Amygdala (tissue), 56 donors: ENCODE measurements at regions not wholly inside any gene's neighbourhood (a gene's known extent, or its start where the extent isn't known, plus 50 kb on each side); places are given as distances from the start of the nearest gene placed in this dataset.
"Not testable (repeated sequence)": the region's sequence is repeated elsewhere in the genome, so short reads cannot be mapped to it uniquely, and the experiment has no call there.

Source experiments
- DNase-seq, 56 donors: peaks; one replicate each; lab custom pipeline; 2025; lab: John Stamatoyannopoulos, UW

DNA sequence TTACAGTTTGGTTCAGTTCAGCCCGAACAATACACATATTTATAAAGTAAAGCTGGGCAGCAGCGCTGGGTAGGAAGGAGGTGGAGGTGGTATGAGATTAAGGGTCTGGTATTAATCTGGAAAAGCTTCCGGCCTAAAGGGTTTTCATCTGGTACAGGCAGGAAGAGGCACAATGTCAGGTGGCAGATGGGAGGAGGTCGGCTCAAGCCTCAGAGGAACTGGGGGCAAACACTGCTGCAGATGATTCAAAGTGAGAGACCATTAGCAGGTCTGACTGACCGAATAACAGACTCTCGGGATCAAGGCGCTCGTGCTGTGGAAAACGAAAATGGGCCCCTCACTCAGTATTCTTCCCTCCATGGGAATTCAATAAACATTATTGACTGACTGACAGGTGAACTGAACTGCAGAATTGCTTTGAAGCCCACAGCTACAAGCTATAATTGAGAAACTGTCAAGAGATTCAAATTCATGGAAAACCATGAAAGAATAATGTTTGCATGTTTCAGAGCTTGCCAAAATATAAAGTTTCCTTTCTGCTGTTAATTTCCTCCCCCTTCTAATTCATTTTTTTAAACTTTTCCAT, 75.3 kb downstream of the TMEM167A start:
- DNase-seq, result no peak

DNA sequence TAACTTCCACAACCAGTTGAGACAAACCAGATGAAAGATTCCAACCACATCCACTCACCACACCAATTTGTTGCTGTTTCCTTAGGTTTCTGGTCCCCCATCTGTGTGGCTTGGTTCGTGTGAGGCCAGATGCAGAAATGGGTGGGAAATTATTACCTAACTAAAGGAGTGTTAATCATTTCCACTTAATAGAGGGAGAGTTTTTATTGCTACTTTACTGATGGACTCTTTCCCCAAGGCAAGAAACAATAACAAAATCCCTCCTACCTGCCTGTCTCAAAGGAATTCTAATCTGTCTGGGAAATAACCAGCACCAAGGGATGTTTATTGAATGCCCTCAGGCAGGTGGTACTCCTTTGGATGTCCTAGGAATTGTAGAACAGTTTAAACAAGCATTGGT, 76.3 kb downstream of the TMEM167A start:
- no peak for DNase-seq

DNA sequence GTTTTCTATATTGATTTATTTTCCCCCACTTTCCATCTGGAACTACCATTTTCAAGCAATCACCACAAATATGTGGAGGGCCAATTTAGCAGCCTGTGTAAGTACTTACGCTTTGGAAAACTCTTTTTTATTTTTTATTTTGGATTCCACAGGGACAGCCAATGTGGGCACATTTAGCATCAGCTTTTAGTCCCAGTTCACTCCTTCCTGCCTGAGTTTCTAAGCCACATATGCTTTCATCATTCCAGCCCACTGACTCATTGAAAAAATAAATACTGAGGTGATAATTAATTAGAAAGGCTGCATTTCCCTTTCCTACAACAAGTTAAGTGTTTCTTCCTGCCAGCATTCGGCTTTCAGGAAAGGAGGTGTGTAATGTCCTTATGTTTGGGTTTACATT, 76.8 kb downstream of the TMEM167A start:
- DNase-seq, result no peak

DNA sequence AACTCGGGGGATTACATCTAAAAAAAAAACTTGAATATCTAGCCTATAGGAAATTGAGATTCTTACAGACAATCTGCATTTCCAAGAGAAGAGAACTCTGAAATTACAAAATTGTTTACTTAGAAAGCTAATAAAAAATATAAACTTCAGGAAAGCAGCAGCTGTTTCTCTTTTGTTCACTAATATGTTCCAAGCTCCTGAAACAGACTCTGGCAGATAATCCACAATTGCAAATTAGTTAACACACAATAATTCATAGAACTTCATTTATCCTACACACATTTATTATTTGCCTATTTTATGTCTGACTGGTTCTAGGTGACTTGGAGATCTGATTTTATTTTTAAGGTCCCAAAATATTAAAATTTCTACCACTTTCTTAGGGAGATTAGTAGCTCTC, 83.8 kb downstream of the TMEM167A start:
- no peak for DNase-seq

DNA sequence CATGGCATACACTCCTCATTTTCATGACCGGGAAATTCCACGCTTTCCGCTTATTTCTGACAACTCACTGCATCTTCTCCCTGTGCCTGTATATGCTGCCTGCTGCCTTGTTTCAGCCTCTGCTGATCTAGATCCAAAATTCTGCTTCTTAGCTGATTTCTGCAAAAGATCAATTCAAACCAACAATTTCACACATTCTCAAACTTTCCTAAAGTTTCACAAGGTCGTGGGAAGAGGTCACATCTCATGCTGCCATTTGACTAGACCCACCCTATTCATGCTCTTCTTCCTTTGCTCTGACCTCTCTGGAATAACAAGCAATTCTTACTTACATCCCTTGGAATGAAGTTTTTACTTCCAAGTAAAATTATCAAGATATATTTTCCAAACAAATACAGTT, 84.5 kb downstream of the TMEM167A start:
- DNase-seq, result no peak

- DNase-seq, result no peak
Observed at GRCh38 chr5:82991678-82992323, 85.4 kb downstream of the TMEM167A start.

DNA sequence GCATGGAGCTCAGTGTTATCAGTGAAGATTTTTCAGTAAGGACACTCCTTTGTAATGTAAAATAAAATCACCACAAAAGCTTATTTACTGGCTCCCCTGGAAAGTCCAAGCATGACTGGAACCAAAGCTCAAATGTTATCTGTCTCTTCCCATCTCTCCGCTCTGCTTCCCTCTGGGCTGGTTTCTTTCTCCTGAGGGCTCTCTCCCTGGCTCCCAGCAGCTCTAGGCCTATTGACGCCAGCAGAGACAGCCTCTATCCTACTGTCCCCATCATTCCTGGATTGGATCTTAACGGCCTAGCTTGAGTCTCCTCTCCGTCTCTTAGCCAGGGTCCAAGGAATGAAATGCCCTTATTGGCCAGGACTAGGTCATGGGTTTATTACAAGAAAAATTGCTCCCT, 86.1 kb downstream of the TMEM167A start:
- DNase-seq, result no peak

DNA sequence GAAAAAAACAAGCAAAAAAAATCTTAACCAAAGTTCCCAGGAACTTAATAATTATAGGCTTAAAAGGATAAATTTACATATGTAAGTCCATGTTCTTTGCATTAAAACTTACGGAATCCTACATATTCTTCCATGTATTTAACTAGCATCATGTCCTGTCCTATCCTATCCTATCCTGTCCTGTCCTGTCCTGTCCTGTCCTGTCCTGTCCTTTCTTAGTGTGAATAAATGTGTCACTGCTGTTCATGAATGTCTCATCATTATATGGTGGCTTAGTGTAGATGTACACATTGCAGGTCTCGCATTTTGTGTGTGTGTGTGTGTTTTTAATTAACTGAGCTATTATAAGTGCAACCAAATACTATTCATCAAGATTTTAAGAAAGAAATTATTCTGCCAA, 90.0 kb downstream of the TMEM167A start:
- no peak for DNase-seq

DNA sequence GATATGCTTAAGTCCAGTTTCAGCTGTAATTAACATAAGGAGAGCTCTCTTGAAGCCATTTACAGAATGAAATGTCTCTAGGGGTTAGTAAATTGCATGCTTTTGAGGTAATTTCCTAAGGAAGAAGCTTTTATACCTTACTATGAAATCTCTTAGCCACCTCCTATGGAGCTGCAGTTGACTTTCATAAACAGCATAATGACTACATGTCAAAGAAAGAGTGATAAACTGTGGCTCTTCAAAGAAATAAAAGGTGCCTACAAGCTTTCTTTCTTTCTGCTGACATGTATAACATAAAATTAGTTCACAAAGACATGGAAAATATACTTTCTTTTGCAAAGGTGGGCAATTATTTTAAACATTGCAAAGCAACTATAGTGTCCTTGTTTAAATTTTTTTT, 90.8 kb downstream of the TMEM167A start:
- DNase-seq, result no peak

GRCh38 chr5:82985763-82986162, 91.4 kb downstream of the TMEM167A start:
- no peak for DNase-seq

DNA sequence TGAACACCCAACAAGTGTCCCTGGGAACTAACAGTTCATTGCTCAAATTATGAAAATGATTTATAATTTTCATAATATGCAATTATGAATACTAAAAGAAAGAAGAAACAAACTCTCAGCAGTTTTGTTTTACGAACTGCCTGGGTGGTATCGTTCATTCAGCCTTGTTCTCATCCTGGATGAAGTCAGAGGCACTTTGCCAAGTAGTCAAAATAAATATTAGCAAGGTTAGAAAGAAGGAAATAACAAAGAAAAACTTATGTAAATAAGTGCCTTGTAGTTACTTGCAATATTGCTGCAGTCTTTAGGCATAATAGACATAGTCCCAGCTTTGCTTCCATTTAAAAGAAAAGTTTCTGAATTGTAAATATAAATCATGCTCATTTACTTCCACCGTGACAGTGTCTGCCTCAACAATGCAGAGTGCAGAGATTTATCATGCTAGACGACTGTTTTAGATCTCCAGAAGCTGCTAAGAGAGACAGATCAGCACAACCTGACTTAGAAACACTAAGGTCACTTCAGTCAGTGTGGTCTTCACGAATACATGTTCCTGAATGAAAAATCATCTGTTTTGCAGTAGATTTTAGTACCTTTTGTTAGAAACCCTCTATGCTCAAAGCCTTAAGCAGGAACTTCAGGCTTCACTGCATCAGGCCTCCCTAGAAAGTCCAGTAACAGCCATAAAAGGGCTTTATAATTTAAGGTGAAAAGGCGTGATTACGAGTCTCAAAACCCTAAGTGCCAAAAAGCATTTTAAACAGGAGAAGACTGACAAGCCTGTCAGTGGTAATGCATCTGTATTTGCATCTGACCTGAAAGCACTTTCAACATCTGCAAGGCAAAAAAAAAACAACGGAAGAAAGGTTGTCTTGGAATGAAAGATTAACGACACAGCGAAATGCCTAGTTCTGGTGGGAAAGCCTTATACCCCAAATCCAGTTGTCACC, 92.1 kb downstream of the TMEM167A start:
- no peak for DNase-seq

GRCh38 chr5:82982846-82983245, 94.3 kb downstream of the TMEM167A start:
- no peak for DNase-seq

DNA sequence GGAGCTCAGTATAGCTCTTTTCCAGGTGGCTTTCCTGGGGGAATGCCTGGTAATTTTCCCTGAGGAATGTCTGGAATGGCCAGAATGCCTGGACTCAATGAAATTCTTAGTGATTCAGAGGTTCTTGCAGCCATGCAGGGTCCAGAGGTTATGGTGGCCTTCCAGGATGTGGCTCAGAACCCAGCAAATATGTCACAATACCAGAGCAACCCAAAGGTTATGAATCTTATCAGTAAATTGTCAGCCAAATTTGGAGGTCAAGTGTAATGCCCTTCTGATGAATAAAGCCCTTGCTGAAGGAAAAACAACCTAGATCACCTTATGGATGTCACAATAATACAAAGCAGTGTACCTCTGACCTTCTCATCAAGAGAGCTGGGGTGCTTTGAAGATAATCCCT, 100.3 kb downstream of the TMEM167A start:
- not testable (repeated sequence) for DNase-seq

DNA sequence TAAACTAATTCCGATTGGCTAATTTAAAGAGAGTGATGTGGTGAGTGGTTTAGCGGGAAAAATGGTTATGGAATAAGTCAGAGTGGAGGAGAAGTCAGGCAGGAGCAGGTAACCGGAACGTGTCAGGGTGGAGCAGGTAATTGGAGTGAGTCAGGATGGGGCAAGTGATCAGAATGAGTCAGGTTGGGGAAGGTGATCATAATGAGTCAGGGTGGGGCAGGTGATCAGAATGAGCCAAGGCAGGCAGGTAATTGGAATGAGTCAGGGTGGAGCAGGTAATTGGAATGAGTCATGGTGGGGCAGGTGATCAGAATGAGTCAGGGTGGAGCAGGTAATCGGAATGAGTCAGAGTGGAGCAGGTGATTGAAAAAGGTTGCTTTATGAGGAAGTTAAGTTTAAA, 101.4 kb downstream of the TMEM167A start:
- DNase-seq, result no peak

DNA sequence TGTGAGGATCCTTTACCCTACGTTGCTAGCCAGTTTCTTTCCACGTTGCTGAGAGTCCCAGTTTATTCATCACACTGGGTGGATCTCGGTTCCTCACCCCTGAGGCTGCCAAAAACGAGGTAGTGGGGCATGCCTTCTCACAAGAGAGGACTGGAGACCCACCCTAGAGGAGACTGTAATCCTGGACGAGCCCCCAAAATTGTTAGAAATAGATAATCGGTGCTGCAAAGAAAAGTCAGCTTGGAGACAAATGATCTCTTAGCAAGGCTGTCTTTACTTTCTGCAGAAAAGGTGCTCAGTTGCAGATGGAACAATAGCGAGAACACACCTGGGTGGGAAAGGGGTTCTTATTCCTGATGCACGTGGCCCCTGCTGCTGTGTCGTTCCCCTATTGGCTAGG, 101.8 kb downstream of the TMEM167A start:
- DNase-seq, result no peak

DNA sequence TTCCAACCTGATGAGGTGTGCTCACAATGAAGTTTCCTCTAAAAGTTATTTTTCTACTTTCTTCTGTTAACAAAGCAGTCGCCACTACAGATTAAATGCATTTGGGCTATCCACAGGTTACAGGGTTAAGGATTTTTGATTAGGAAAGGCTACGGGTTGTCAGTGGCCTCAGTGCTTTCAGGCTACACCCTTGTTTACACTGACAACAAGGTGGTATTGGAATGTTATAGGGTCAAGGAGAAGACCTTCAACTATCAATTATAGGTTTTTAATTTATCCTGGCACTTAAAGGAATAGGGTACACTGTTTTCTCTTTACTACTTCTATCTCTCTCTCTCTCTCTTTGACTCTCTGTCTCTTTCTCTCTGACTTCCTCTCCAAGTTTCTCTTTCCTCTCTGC, 102.8 kb downstream of the TMEM167A start:
- DNase-seq, result not testable (repeated sequence)

GRCh38 chr5:82971901-82972300, 105.3 kb downstream of the TMEM167A start:
- no peak for DNase-seq

GRCh38 chr5:82971034-82971806, 106.0 kb downstream of the TMEM167A start:
- not testable (repeated sequence) for DNase-seq

DNA sequence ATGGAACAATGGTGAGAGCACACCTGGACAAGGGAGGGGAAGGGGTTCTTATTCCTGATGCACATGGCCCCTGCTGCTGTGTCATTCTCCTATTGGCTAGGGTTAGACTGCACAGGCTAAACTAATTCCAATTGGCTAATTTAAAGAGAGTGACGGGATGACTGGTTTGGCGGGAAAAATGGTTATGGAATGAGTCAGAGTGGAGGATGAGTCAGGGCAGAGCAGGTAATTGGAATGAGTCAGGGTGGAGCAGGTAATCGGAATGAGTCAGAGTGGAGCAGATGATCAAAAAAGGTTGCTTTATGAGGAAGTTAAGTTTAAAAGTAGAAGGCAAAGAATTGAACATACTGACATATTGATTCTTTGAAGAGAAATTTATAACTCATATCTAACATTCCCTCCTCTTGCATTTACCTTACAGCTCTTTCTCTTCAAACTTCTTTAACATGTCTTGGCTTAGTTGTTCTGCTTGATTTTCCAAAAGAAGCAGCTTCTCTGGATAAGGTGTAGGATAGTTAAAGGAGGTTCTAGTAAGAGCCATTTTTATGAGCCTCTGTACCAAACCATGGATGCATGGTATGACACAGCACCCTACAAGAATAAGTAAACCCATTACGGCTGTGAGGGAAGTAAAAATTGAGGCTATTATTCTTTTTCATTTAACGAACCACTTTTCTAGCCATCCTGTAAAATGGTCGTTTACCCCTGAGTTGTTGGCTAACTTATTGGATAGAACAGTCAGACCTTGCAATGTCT, 107.8 kb downstream of the TMEM167A start:
- not testable (repeated sequence) for DNase-seq

DNA sequence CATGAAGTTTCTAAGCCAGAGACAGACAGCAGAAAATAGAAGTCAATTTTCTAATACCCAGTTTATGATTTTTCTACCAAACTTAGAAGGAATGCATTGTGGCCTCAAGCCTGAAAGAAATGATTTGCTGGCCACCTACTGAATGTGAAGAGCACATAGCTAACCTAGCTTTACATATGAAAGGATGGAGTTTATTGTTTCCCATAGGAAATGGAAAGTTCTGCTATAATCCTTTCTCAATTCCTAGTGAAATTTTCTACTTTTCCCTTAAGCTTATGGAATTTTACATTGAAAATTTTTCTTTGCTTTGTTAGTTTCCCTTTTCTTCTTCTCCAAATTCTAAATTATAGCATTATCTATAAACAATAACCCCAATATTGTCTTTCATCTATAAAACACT, 110.1 kb downstream of the TMEM167A start:
- DNase-seq, result no peak
